HCT116 (cell line): ENCODE measurements at regions not wholly inside any gene's neighbourhood (a gene's known extent, or its start where the extent isn't known, plus 50 kb on each side); places are given as distances from the start of the nearest gene placed in this dataset.
"Not testable (repeated sequence)": the region's sequence is repeated elsewhere in the genome, so short reads cannot be mapped to it uniquely, and the experiment has no call there.

ENCODE experiments used
- ATAC-seq: fragments of 200-7000 bp; cut with Tn5 transposase; 2 replicates; pipeline ENCODE4 v1.9.1; 2020; ENCODE audit warnings: mild to moderate bottlenecking, moderate library complexity
- BruUV-seq: library from RNA; stranded (reverse); fragments of 400-500 nt; replicated peaks from 2 replicates; lab custom pipeline; 2021; lab: Mats Ljungman, UMichigan
- CTCF ChIA-PET: fragments of 300-600 bp; sonication (Branson Sonifier 250); formaldehyde crosslinking; loops from one replicate; lab custom pipeline; 2021; ENCODE audit warnings: antibody characterized with exemption; lab: Charles Lee
- POLR2A ChIA-PET: fragments of 300-600, 350-600 bp; sonication (Branson Sonifier 250); formaldehyde crosslinking; loops from one replicate; lab custom pipeline; 2021; ENCODE audit warnings: antibody characterized with exemption; lab: Charles Lee
- RAD21 ChIA-PET, 2 experiments: fragments of 300-600 bp; sonication (Branson Sonifier 250); formaldehyde crosslinking; loops; one replicate each; lab custom pipeline; 2023; ENCODE audit warnings: low total read pairs in 2 of 2; ENCODE audit not compliant: uncharacterized antibody in 2 of 2, unreplicated experiment in 2 of 2, low non-redundant PET in 1 of 2; lab: Charles Lee
- DNase-seq: peaks from one replicate; pipeline ENCODE4 v3.0.0-alpha.2; 2010; ENCODE audit warnings: low read depth, low spot score
- H2AFZ ChIP-seq: fragments of 200-600 bp; shearing (Covaris generic), sonication (generic); 2 replicates; pipeline ENCODE4 v1.6.1; 2017; ENCODE audit warnings: low read depth, mixed run types, mixed read lengths, antibody characterized with exemption, low read length; ENCODE audit not compliant: poor library complexity, severe bottlenecking
- H3K27ac ChIP-seq: 2 replicates; pipeline ENCODE4 v1.5.1; 2012; ENCODE audit warnings: low read depth, low read length
- H3K27me3 ChIP-seq: fragments of 200-600 bp; sonication (generic); 2 replicates; pipeline ENCODE4 v1.6.1; 2016; ENCODE audit warnings: mixed run types, low read length, mixed read lengths; ENCODE audit not compliant: insufficient read depth
- H3K36me3 ChIP-seq, 2 experiments: fragments of 200-500 bp in 1 of 2; fragments of 200-600 bp in 1 of 2; sonication (Bioruptor generic) in 1 of 2; sonication (generic) in 1 of 2; 2 replicates each; pipeline versions ENCODE4 v1.5.1 to v1.6.1; 2014 to 2016; ENCODE audit warnings: low read length in 2 of 2, inconsistent platforms in 1 of 2, mixed read lengths in 1 of 2, mixed run types in 1 of 2; ENCODE audit not compliant: insufficient read depth in 2 of 2, control insufficient read depth in 1 of 2
- H3K4me1 ChIP-seq, 2 experiments: fragments of 200-600 bp in 1 of 2; sonication (generic) in 1 of 2; 2 replicates each; pipeline versions ENCODE4 v1.5.1 to v1.6.1; 2012 to 2017; ENCODE audit warnings: low read length in 2 of 2, inconsistent platforms in 1 of 2, mild to moderate bottlenecking in 1 of 2, mixed read lengths in 1 of 2, mixed run types in 1 of 2, moderate library complexity in 1 of 2; ENCODE audit not compliant: insufficient read depth in 2 of 2, control insufficient read depth in 1 of 2
- H3K4me2 ChIP-seq: fragments of 200-600 bp; sonication (generic); 2 replicates; pipeline ENCODE4 v1.6.1; 2017; ENCODE audit warnings: mixed run types, low read length, mixed read lengths
- H3K4me3 ChIP-seq, 2 experiments: fragments of 200-600 bp in 1 of 2; sonication (generic) in 1 of 2; replicated peaks in 1 of 2; 2 replicates each; pipeline ENCODE4 v1.5.1; 2011 to 2016; ENCODE audit warnings: low read length in 2 of 2, control low read depth in 1 of 2, low read depth in 1 of 2, mild to moderate bottlenecking in 1 of 2, mixed read lengths in 1 of 2, mixed run types in 1 of 2
- H3K79me2 ChIP-seq: fragments of 200-600 bp; sonication (generic); 2 replicates; pipeline ENCODE4 v1.6.1; 2017; ENCODE audit warnings: mild to moderate bottlenecking, mixed run types, low read length, moderate library complexity, mixed read lengths; ENCODE audit not compliant: insufficient read depth
- H3K9ac ChIP-seq: fragments of 200-600 bp; sonication (generic); 2 replicates; pipeline ENCODE4 v1.6.1; 2016; ENCODE audit warnings: low read length, mixed read lengths
- H3K9me2 ChIP-seq: fragments of 200-600 bp; sonication (generic), shearing (Covaris generic); 2 replicates; pipeline ENCODE4 v1.6.1; 2017; ENCODE audit warnings: mixed run types, mild to moderate bottlenecking, moderate library complexity; ENCODE audit not compliant: insufficient read depth
- H3K9me3 ChIP-seq, 2 experiments: fragments of 200-500 bp in 1 of 2; fragments of 200-600 bp in 1 of 2; sonication (Bioruptor generic) in 1 of 2; sonication (generic) in 1 of 2; 2 replicates each; pipeline ENCODE4 v1.6.1; 2014 to 2017; ENCODE audit warnings: low read length in 2 of 2, mixed read lengths in 2 of 2, inconsistent platforms in 1 of 2, low read depth in 1 of 2, mild to moderate bottlenecking in 1 of 2, mixed run types in 1 of 2, moderate library complexity in 1 of 2; ENCODE audit not compliant: control insufficient read depth in 1 of 2, insufficient read depth in 1 of 2
- H4K20me1 ChIP-seq: fragments of 200-600 bp; sonication (generic), shearing (Covaris generic); 2 replicates; pipeline ENCODE4 v1.6.1; 2017; ENCODE audit warnings: mixed run types, mild to moderate bottlenecking, moderate library complexity; ENCODE audit not compliant: insufficient read depth
- CBX3 ChIP-seq: IDR thresholded peaks from 2 replicates; pipeline ENCODE4 v1.6.1; 2012; ENCODE audit warnings: low read depth
- EGR1 ChIP-seq: IDR thresholded peaks from 2 replicates; pipeline ENCODE4 v1.6.1; 2012; ENCODE audit warnings: low read depth
- FOSL1 ChIP-seq: IDR thresholded peaks from 2 replicates; pipeline ENCODE4 v1.6.1; 2012; ENCODE audit warnings: low read depth
- JUND ChIP-seq: IDR thresholded peaks from 2 replicates; pipeline ENCODE4 v1.6.1; 2012
- MAX ChIP-seq: IDR thresholded peaks from 2 replicates; pipeline ENCODE4 v1.6.1; 2012
- POLR2A ChIP-seq: IDR thresholded peaks from 2 replicates; pipeline ENCODE4 v1.7.0; 2011; ENCODE audit warnings: borderline replicate concordance; ENCODE audit not compliant: insufficient read depth, insufficient read length; ENCODE audit errors: extremely low read depth
- POLR2AphosphoS5 ChIP-seq: IDR thresholded peaks from 2 replicates; pipeline ENCODE4 v1.6.1; 2011; ENCODE audit warnings: mild to moderate bottlenecking, low read depth, low read length, moderate library complexity
- RAD21 ChIP-seq: IDR thresholded peaks from 2 replicates; pipeline ENCODE4 v1.6.1; 2012; ENCODE audit warnings: low read depth, mild to moderate bottlenecking
- TCF7L2 ChIP-seq: IDR thresholded peaks from 2 replicates; pipeline ENCODE4 v1.7.0; 2011; ENCODE audit warnings: borderline replicate concordance, inconsistent platforms; ENCODE audit not compliant: insufficient read depth, insufficient read length; ENCODE audit errors: extremely low read depth
- ZBTB33 ChIP-seq: IDR thresholded peaks from 2 replicates; pipeline ENCODE4 v1.6.1; 2011; ENCODE audit warnings: mild to moderate bottlenecking, low read length, moderate library complexity; ENCODE audit not compliant: insufficient replicate concordance; ENCODE audit errors: extremely low read depth
- ZFX ChIP-seq: fragments of 450-650 bp; IDR thresholded peaks from 2 replicates; pipeline ENCODE4 v1.6.1; 2017
- intact Hi-C: fragments of 100-400 bp; cut with micrococcal nuclease; formaldehyde crosslinking; loops from 2 replicates; pipeline ENCODE4 v1.10.0; 2022

GRCh38 chr6:120930500-120930899 lies 403.8 kb downstream of the TBC1D32 start:
- H3K36me3 ChIP-seq, CTCF ChIA-PET, H3K27ac ChIP-seq, H3K4me1 ChIP-seq, H3K79me2 ChIP-seq, H4K20me1 ChIP-seq, H3K9me2 ChIP-seq, POLR2A ChIA-PET, intact Hi-C loops, H3K9ac ChIP-seq, H3K4me2 ChIP-seq, H2AFZ ChIP-seq, RAD21 ChIA-PET, H3K27me3 ChIP-seq, H3K4me3 ChIP-seq, ATAC-seq, BruUV-seq, H3K9me3 ChIP-seq, DNase-seq: not testable (repeated sequence)
- TF ChIP-seq RAD21, result peak; percentile 5; the same call in 1 of the 2 replicates

DNA sequence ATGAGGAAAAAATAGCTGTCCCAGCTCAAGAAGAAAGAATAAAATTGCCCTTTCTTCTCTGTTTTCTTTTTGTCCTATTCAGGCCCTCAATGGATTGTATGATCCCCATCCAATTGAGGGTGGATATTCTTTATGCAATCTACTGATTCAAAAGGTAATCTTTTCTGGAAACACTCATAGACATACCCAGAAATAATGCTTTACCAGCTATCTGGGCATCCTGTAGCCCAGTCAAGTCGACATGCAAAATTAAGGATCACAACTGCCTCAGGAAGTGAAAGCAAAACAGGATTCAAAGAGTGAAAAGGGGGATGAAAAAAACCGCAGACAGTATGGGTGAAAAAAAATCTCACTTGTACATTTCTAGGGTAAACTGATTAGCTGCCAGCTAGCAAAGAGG lies 410.1 kb downstream of the TBC1D32 start:
- no TSS peak for BruUV-seq
- Histone ChIP-seq H4K20me1 (no peaks in the 10 kb centered on the region), H3K9ac (no peak overlapping the region), H3K4me1 (no peaks in the 10 kb centered on the region), H3K4me2 (no peak overlapping the region), H3K36me3 (no peaks in the 10 kb centered on the region), H3K79me2 (no peaks in the 10 kb centered on the region), H3K9me2 (no peaks in the 10 kb centered on the region), H2AFZ (no peak overlapping the region), H3K4me3 (no peak overlapping the region), H3K9me3 (no peaks in the 10 kb centered on the region), H3K27me3 (no peaks in the 10 kb centered on the region), H3K27ac (no peak overlapping the region)
- no peak for ATAC-seq
- RAD21 ChIA-PET, result no interaction called here
- TF ChIP-seq TCF7L2 (no peak), RAD21 (no peak), MAX (no peak), POLR2A (no peak), POLR2AphosphoS5 (no peak), CBX3 (no peak), FOSL1 (no peak), ZBTB33 (no peak), JUND (no peak), EGR1 (no peak), ZFX (no peak)
- intact Hi-C loops, result no loop called here
- POLR2A ChIA-PET, result no interaction called here
- DNase-seq, result no peak
- CTCF ChIA-PET, result no interaction called here
